Left ventricle myocardium inferior (tissue), 1 donor: ENCODE measurements at regions not wholly inside any gene's neighbourhood (a gene's known extent, or its start where the extent isn't known, plus 50 kb on each side); places are given as distances from the start of the nearest gene placed in this dataset.

ENCODE experiments used
- DNase-seq: peaks from one replicate; pipeline ENCODE4 v3.0.0-alpha.2; 2020
- H3K27ac ChIP-seq: fragments of 200-600 bp; replicated peaks from 2 replicates; pipeline ENCODE4 v1.8.0; 2021
- H3K27me3 ChIP-seq: fragments of 200-600 bp; 2 replicates; pipeline ENCODE4 v1.8.0; 2021; ENCODE audit warnings: low read depth
- H3K36me3 ChIP-seq: fragments of 200-600 bp; 2 replicates; pipeline ENCODE4 v1.8.0; 2021
- H3K4me1 ChIP-seq: fragments of 200-600 bp; 2 replicates; pipeline ENCODE4 v1.8.0; 2021
- H3K4me3 ChIP-seq: fragments of 200-600 bp; 2 replicates; pipeline ENCODE4 v1.8.0; 2021; ENCODE audit warnings: mild to moderate bottlenecking, moderate library complexity
- H3K9me3 ChIP-seq: fragments of 200-600 bp; replicated peaks from 2 replicates; pipeline ENCODE4 v1.8.0; 2021
- intact Hi-C: fragments of 100-400 bp; cut with micrococcal nuclease; formaldehyde crosslinking; loops from one replicate; pipeline ENCODE4 v1.11.0; 2022
- TF ChIP-seq, protein P1 (sequence below): fragments of 200-600 bp; IDR thresholded peaks from 2 replicates; pipeline ENCODE4 v1.8.0; 2021; ENCODE audit warnings: antibody characterized with exemption, mild to moderate bottlenecking, borderline replicate concordance
- donor health status: DM: no; HTN: yes; CAD: no; lungs with severe emphysema.

DNA sequence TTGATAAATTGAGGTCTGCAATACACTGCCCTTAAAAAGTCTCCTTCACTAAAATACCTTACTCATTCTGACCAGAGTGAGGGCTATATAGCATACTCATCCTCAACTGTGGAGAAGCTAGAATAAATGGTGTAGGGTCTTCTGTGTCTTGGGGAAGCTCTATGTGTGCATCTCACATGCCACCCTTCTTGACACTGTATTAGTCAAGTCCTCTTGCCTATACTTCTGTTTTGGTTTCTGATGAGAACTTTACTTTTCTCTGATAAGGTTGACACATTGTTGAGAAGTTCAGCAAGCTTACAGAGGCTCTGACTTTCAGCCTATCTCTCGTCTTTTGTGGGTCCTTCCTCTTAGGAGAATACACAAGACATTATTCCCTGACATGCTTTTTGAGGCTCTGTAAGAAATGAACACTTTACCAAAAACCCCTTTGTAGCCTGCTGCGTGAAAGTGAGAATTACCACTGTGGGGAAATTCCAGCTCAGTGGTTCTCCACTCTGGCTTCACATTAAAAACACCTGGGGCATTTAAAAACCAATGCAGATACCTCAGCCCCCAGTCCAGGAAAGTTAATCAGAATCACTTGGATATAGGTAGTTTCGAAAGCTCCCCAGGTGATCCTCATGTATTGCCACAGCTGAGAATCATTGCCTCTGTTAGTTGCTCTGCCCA is 372.1 kb upstream of the HS3ST5 start:
- no peaks in the 10 kb centered on the region for H3K4me1 ChIP-seq
- no peaks in the 10 kb centered on the region for H3K27me3 ChIP-seq
- no peak overlapping the region for H3K4me3 ChIP-seq
- TF ChIP-seq, protein P1, sequence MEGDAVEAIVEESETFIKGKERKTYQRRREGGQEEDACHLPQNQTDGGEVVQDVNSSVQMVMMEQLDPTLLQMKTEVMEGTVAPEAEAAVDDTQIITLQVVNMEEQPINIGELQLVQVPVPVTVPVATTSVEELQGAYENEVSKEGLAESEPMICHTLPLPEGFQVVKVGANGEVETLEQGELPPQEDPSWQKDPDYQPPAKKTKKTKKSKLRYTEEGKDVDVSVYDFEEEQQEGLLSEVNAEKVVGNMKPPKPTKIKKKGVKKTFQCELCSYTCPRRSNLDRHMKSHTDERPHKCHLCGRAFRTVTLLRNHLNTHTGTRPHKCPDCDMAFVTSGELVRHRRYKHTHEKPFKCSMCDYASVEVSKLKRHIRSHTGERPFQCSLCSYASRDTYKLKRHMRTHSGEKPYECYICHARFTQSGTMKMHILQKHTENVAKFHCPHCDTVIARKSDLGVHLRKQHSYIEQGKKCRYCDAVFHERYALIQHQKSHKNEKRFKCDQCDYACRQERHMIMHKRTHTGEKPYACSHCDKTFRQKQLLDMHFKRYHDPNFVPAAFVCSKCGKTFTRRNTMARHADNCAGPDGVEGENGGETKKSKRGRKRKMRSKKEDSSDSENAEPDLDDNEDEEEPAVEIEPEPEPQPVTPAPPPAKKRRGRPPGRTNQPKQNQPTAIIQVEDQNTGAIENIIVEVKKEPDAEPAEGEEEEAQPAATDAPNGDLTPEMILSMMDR = no peak
- H3K36me3 ChIP-seq = no peaks in the 10 kb centered on the region
- intact Hi-C loops = no loop called here
- H3K27ac ChIP-seq = no peak overlapping the region
- no peak for DNase-seq
- H3K9me3 ChIP-seq = no peaks in the 10 kb centered on the region

DNA sequence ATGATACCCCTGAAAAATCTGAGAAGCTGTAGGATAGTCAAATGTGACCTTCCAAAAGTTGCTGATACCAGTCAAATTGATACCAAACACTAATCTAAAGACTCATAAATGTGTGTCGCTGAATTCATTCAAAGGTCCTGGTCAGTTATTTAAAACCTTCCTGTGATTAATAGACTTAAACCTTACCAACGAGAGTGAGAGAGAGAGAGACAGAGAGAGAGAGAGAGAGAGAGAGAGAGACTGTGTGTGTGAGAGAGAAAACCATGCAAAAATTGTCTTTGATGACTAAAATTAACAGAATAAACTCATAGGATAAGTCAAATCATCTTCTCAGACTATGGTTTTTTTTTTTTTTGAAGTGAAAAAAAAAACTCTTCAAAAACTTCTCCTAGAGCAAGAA is 370.9 kb upstream of the HS3ST5 start:
- H3K27ac ChIP-seq = no peak overlapping the region
- no peaks in the 10 kb centered on the region for H3K9me3 ChIP-seq
- no peaks in the 10 kb centered on the region for H3K36me3 ChIP-seq
- no peak overlapping the region for H3K4me3 ChIP-seq
- no peak for DNase-seq
- TF ChIP-seq, protein P1 = no peak
- no peaks in the 10 kb centered on the region for H3K27me3 ChIP-seq
- intact Hi-C loops = no loop called here
- H3K4me1 ChIP-seq = no peaks in the 10 kb centered on the region

DNA sequence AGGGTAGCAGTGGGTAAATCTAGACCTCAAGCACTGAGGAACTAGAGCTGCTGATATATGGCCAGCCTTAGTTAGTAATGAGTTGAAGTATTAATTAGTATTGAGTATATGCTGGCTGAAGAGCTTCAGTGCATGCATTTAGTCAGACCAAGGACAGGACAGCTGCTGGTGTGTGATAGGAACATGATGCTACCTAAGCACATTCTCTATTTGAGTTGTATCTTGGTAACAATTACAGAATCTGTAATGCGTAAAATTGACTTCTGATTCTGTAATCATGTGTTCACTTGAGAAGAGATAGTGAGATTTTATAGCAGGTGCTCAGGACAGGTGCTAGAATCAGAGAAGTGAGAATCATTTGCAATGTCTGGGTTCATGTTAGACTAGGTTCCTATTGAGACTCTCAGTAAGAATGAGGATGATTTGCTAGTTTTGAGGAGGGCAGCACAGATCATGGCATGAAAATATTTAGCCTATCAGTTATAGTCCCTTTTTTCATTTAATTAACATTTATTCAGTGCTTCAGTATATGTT is 369.4 kb upstream of the HS3ST5 start:
- H3K27me3 ChIP-seq = no peaks in the 10 kb centered on the region
- H3K4me3 ChIP-seq = no peak overlapping the region
- no peak for DNase-seq
- TF ChIP-seq, protein P1 = no peak
- intact Hi-C loops = no loop called here
- H3K27ac ChIP-seq = no peak overlapping the region
- no peaks in the 10 kb centered on the region for H3K36me3 ChIP-seq
- H3K4me1 ChIP-seq = peaks cover 4% of the 10 kb centered on the region
- no peaks in the 10 kb centered on the region for H3K9me3 ChIP-seq

DNA sequence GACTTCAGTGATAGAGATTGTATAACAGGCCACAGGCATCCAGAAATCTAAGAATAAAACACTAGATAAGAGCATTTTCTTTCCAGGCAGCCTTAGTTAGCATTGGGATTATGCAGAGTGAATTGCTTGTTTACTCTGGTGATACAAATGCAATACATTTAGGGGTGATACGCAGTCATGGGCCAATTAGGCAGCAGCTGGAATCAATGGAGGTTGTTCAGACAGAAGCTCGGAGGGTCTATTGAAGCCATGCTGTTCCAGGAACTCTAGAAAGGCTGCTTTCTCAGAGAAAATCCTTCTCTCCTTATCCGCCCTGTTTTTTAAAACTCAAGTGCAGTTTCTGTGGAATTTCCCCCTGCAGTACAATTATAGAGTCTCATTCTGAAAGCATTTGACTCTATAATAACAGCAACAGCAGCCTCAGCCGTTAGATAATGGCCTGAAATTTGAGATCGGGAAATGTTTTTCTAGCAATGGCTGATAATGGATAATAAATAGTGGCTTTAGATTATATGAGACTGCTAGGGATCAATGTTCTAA is 364.3 kb upstream of the HS3ST5 start:
- TF ChIP-seq, protein P1 = no peak
- no peak overlapping the region for H3K4me3 ChIP-seq
- no peak overlapping the region for H3K27ac ChIP-seq
- peaks cover 5% of the 10 kb centered on the region for H3K4me1 ChIP-seq
- intact Hi-C loops = no loop called here
- no peak for DNase-seq
- H3K9me3 ChIP-seq = no peaks in the 10 kb centered on the region
- no peaks in the 10 kb centered on the region for H3K36me3 ChIP-seq
- no peaks in the 10 kb centered on the region for H3K27me3 ChIP-seq

DNA sequence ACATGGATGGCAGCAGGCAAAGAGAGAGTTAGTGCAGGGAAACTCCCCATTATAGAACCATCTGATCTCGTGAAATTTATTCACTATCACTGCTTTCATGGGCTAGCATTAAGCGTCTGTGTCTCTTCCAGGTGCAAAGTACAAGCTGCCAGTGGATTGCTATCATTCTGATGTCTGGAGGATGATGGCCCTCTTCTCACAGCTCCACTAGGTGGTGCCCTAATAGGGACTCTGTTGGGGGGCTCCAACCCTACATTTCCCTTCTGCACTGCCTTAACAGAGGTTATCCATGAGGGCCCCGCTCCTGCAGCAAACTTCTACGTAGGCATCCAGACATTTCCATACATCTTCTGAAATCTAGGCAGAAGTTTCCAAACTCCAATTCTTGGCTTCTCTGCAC is 347.8 kb upstream of the HS3ST5 start:
- Histone ChIP-seq H3K27me3 (no peaks in the 10 kb centered on the region), H3K9me3 (peaks cover 5% of the 10 kb centered on the region), H3K4me1 (no peaks in the 10 kb centered on the region), H3K4me3 (no peak overlapping the region), H3K27ac (no peak overlapping the region), H3K36me3 (no peaks in the 10 kb centered on the region)
- TF ChIP-seq, protein P1 = no peak
- intact Hi-C loops = no loop called here
- DNase-seq = no peak
